ENCODE measurements at regions not wholly inside any gene's neighbourhood (a gene's known extent, or its start where the extent isn't known, plus 50 kb on each side); places are given as distances from the start of the nearest gene placed in this dataset.

DNA sequence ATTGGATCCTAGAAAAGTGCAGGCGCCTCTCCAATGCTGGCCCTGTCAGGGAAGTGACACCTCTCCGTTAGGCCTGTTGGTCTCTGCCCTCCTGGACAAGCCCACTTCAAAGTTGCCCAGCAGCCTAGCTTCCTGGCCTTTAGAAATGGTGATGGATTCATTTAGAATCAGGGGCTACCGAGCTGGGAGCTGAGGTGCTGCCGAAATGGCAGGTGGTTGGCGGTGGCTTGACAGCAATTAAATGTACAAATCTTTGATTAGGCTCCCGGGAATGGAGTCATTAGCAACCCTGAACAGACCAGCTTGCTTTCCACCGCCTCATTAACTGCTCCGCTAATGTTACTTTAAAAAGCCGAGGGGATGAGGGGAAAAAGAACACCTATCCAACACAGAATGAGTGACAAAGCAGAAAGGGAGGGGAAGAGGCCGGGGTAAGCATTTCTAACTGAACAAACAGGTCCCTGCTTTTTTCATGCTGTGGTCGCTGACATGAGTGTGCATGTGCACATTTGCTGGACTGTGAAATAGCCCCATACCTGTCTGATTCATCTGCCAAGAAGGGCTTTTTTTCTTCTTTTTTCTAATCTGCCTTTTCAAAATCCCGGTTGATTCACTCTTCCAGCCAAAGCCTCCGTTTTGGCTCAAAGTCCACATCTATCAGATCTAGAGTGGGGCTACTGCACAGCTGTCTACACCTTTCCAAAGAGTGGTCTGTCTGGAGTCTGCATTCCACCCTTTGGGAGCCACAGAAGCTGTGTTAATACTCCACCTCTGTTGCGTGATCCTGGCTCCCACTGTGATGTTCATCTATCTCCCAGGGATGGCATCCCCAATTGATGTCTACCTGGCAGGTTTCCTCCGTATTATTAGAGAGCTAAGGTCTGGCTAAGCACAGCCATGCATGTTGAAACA lies 431.9 kb downstream of the COG6 start:
- H3K4me3 ChIP-seq = no peak overlapping the region
- intact Hi-C loops (cut with DNase I; ENCODE audit: low total_unique reads) = no loop called here
- DNase-seq (ENCODE audit: low spot score in 2 of 2) = peak in 1 of 2 donors; percentile 29
- H3K36me3 ChIP-seq = no peaks in the 10 kb centered on the region
- no peaks in the 10 kb centered on the region for H3K9me3 ChIP-seq
- H3K4me1 ChIP-seq = no peaks in the 10 kb centered on the region
- no peaks in the 10 kb centered on the region for H3K27me3 ChIP-seq
- TF ChIP-seq, protein P1, sequence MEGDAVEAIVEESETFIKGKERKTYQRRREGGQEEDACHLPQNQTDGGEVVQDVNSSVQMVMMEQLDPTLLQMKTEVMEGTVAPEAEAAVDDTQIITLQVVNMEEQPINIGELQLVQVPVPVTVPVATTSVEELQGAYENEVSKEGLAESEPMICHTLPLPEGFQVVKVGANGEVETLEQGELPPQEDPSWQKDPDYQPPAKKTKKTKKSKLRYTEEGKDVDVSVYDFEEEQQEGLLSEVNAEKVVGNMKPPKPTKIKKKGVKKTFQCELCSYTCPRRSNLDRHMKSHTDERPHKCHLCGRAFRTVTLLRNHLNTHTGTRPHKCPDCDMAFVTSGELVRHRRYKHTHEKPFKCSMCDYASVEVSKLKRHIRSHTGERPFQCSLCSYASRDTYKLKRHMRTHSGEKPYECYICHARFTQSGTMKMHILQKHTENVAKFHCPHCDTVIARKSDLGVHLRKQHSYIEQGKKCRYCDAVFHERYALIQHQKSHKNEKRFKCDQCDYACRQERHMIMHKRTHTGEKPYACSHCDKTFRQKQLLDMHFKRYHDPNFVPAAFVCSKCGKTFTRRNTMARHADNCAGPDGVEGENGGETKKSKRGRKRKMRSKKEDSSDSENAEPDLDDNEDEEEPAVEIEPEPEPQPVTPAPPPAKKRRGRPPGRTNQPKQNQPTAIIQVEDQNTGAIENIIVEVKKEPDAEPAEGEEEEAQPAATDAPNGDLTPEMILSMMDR (IDR thresholded peaks at IDR 0.05) = no peak
- TF ChIP-seq POLR2A (IDR thresholded peaks at IDR 0.05) = no peak
- no peak for TF ChIP-seq POLR2AphosphoS5 (IDR thresholded peaks at IDR 0.05)
- H3K27ac ChIP-seq = no peak overlapping the region

DNA sequence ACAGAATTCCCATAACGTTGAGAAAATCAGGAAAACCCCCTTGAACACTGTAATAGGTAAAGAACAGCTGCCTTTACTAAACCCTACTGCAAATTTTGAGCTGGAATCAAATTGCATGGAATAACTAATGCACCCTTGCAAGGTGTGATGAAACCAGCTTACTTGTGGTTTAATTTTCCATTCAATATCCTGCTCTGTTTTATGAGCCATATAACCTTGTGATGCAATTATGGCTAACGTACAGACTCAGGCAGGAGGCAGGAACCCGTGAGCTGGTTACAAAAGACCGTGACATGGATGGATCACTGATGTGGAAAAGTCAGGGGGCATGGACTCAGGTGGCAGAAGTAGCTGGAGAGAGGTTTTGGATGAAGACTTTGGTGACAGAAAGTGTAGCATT lies 438.6 kb downstream of the COG6 start:
- Histone ChIP-seq H3K27me3 (no peaks in the 10 kb centered on the region), H3K4me1 (no peaks in the 10 kb centered on the region), H3K27ac (no peak overlapping the region), H3K9me3 (no peaks in the 10 kb centered on the region), H3K4me3 (no peak overlapping the region), H3K36me3 (no peaks in the 10 kb centered on the region)
- intact Hi-C loops (cut with DNase I; ENCODE audit: low total_unique reads) = no loop called here
- no peak for TF ChIP-seq POLR2A (IDR thresholded peaks at IDR 0.05)
- TF ChIP-seq, protein P1 (IDR thresholded peaks at IDR 0.05) = no peak
- no peak for TF ChIP-seq POLR2AphosphoS5 (IDR thresholded peaks at IDR 0.05)
- DNase-seq (ENCODE audit: low spot score in 2 of 2) = no peak

DNA sequence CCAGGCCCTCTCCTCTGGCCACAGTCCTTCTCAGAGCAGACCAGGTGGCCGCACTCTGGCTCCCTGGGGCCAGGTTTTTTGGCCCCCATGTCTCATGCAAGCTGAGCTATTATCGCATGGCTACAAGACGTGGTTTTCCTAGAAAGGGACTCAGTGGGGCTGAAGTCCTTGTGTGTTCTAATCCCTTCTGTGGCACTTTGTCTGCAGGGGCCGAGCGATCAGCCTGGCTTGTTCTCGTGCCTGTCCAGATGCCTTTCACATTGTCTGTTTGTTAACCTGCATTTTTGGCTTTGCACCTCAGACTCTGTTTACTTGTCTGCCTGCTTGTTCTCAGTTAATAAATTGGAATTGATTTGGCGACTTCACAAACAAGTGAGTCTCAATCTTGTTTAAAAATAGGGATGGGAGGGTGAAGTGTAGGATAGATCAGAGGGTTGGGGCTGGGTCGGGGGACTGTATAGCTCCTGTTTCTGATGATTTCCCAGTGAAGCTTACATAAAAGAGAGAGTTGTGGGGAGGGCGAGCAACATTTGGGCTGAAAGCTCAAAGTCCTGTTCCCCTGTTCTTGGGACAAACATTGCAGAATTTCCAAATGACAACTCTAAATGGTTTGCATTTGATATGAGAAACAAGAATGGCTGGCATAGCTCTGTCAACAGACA lies 440.4 kb downstream of the COG6 start:
- Histone ChIP-seq H3K4me3 (no peak overlapping the region), H3K9me3 (no peaks in the 10 kb centered on the region), H3K36me3 (no peaks in the 10 kb centered on the region), H3K27me3 (no peaks in the 10 kb centered on the region), H3K4me1 (no peaks in the 10 kb centered on the region), H3K27ac (no peak overlapping the region)
- intact Hi-C loops (cut with DNase I; ENCODE audit: low total_unique reads) = no loop called here
- DNase-seq (ENCODE audit: low spot score in 2 of 2) = no peak
- TF ChIP-seq POLR2A (IDR thresholded peaks at IDR 0.05) = no peak
- TF ChIP-seq POLR2AphosphoS5 (IDR thresholded peaks at IDR 0.05) = no peak
- TF ChIP-seq, protein P1 (IDR thresholded peaks at IDR 0.05) = no peak

DNA sequence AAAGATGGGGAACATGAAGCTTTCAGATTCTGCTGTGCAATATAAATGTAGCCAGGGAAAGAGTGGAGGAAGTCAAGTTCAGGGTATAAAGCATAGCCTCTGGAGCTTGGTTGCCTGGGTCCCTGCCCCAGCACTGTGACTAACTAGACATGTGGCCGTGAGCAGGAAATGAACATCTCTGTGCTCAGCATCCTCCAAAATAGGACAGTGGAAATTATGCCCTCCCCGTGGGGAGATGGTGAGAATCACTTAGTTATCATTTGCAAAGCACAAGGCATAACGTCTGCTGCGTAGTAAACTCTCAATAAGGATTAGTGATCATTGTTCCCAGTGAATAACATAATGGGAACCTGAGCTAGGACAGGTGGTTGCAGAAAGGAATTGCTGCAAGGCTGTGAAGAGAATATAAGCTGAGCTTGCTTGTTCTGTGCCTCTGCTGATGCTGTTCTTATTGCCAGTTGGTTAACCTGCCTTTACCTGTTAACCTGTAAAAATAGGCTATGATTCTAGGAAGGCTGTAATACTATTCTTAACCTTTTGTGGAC lies 441.0 kb downstream of the COG6 start:
- TF ChIP-seq POLR2A (IDR thresholded peaks at IDR 0.05) = no peak
- no peak for TF ChIP-seq POLR2AphosphoS5 (IDR thresholded peaks at IDR 0.05)
- TF ChIP-seq, protein P1 (IDR thresholded peaks at IDR 0.05) = no peak
- no peaks in the 10 kb centered on the region for H3K27me3 ChIP-seq
- H3K4me1 ChIP-seq = no peaks in the 10 kb centered on the region
- no peaks in the 10 kb centered on the region for H3K36me3 ChIP-seq
- no peak for DNase-seq (ENCODE audit: low spot score in 2 of 2)
- H3K9me3 ChIP-seq = no peaks in the 10 kb centered on the region
- H3K27ac ChIP-seq = no peak overlapping the region
- no peak overlapping the region for H3K4me3 ChIP-seq
- intact Hi-C loops (cut with DNase I; ENCODE audit: low total_unique reads) = no loop called here

DNA sequence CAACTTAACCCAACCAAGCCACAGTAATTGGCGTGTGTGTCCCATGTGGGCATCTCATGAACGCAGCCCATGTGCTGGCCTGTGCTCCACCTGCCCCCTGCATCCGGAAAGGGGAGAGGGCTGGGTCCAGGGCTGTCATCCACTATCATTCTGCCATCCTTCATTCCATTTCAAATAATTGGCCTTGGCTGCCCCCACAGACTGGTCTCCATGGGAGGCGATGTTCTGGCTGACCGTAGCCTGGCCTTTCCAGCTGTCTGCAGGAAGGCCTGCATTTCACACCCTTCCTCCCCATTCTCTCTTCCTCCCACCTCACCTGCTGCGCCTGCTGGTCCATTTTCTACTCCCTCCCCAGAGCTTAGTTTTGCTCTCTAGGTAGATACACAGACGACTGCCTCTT lies 442.8 kb downstream of the COG6 start:
- Histone ChIP-seq H3K36me3 (no peaks in the 10 kb centered on the region), H3K9me3 (no peaks in the 10 kb centered on the region), H3K4me3 (no peak overlapping the region), H3K27ac (no peak overlapping the region), H3K27me3 (no peaks in the 10 kb centered on the region), H3K4me1 (no peaks in the 10 kb centered on the region)
- TF ChIP-seq POLR2A (IDR thresholded peaks at IDR 0.05) (no peak), POLR2AphosphoS5 (IDR thresholded peaks at IDR 0.05) (no peak)
- TF ChIP-seq, protein P1 (IDR thresholded peaks at IDR 0.05) = no peak
- intact Hi-C loops (cut with DNase I; ENCODE audit: low total_unique reads) = no loop called here
- DNase-seq (ENCODE audit: low spot score in 2 of 2) = no peak

Data from breast epithelium (tissue), 4 donors.